Stimulated activated CD4-positive, alpha-beta T cell treated with anti-CD3 and anti-CD28 coated beads, Interleukin-12 subunit alpha, Interleukin-12 subunit beta, amount 100 ng/mL, for 4 hours (primary cell): ENCODE measurements at regions not wholly inside any gene's neighbourhood (a gene's known extent, or its start where the extent isn't known, plus 50 kb on each side); places are given as distances from the start of the nearest gene placed in this dataset.
"Not testable (repeated sequence)": the region's sequence is repeated elsewhere in the genome, so short reads cannot be mapped to it uniquely, and the experiment has no call there.

Experiments
- DNase-seq: peaks from one replicate; pipeline ENCODE4 v3.0.0-alpha.2; 2020

GRCh38 chr7:76971201-76971600, 61.0 kb downstream of the SPDYE17 start:
- not testable (repeated sequence) for DNase-seq

DNA sequence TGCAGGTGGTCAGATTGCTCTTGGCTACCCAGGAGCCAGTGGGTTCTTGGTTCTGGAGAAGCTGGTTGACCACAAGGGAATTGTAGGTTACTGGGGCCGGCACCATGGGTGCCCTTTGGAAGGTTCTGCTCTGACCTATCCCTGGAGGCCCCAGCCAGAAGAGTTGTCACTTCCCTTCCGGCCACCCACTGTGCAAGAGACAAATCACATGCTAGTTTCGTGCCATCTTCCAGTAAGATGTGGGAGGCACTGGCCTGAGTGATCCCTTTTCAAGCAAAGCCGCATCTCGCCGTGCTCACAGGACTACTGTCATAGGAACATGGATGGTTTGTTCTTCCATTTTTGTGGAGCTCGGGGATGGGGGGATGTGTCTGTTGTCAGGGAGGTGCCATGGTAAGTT, 62.3 kb downstream of the SPDYE17 start:
- not testable (repeated sequence) for DNase-seq

- DNase-seq = not testable (repeated sequence)
These were observed 66.2 kb downstream of the SPDYE17 start for GRCh38 chr7:76965731-76966548.

GRCh38 chr7:76964050-76964449, 68.1 kb downstream of the SPDYE17 start:
- DNase-seq = not testable (repeated sequence)

DNA sequence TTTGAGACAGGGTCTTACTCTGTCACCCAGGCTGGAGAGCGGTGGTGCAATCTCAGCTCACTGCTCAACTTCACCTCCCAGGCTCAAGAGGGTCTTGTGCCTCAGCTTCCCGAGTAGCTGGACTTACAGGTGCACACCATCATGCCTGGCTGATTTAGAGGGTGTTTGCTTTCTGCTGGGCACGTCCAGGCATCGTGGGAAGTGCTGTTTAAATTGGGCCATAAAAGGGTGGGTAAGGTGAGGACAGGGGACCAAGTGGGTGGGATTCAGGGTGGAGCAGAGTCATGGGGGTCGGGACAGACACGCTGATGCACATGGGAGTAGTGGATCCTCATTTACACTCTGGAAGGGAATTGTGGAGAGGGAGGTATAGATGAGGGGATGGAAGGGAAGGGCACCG, 69.1 kb downstream of the SPDYE17 start:
- DNase-seq = not testable (repeated sequence)

DNA sequence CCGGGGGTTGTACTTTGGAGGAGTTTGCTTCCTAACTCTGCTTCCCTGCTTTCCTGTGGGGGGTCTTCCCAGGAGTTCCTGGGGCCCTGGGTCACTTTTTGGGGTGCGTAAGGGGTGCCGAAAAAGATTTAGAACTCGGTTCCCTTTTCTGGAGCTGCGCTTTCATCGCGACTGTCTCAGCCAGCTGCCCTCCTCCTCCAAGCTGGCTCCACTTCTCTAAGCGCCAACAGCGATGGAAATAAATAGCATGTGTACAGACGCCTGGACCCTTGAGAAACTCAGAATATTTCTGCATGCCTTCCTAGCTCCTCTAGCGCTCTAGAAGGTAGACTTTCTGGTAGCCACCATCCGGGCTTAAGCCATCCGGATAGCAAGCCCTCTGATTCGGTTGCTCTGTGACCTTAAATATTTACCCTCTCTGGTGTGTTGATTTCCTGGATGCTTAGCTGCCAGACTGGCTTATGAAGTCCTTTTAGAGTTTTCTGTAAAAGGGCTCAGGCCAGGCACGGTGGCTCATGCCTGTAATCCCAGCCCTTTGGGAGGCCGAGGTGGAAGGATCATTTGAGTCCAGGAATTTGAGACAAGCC, 71.7 kb downstream of the SPDYE17 start:
- not testable (repeated sequence) for DNase-seq

- peak; percentile 7 for DNase-seq
These were observed 72.4 kb downstream of the SPDYE17 start for GRCh38 chr7:76959573-76960399.

DNA sequence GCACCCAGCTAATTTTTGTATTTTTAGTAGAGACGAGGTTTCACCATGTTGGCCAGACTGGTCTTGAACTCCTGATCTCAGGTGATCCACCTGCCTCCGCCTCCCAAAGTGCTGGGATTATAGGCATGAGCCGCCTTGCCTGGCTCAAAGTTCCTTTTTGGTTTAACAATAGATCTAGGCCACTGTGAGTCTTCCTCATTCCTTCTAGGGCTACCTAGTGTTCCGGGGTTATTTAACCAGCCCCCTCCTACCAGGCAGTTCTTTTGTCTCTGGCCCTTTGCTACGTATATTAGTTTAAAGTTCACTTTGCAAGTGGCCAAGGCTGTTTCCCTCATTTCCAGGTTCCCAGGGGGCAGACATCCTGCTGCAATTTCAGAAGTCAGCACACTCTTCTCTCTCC, 75.6 kb downstream of the SPDYE17 start:
- not testable (repeated sequence) for DNase-seq

DNA sequence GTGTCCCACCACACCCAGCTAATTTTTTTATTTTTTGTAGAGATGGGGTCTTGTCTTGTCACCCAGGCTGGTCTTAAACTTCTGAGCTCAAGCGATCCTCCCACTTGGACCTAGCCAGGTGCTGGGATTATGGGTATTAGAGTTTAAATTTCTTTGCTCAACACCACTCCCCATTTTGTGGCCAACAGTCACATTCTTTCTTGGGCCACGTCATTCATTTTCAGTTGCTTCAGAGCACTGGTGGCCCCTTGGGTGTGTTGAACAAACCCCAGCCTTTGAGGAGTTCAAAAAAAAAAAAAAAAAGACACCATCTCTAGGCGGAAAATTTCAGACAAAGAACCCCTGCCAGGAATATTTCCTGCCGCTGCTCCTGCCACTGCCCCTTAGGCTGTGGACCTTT, 77.0 kb downstream of the SPDYE17 start:
- not testable (repeated sequence) for DNase-seq

DNA sequence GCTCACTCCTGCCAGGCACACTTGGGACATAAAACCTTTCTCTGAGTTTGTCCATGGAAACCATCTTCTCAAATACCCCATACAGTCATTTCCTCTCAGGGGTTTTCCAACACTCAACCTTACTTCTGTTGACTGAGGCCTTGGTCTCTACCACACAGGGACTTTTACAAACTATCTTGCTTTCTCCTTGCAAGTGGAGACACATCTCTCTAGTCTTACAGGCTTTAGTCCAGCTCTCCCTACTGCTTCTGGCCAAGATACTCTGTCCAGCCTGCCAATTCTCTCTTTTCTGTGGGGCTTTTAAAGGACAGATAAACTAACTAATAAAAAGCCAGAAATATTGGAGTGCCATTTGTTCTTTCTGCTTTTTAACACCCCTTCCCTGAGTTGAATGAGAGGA, 87.6 kb downstream of the SPDYE17 start:
- not testable (repeated sequence) for DNase-seq

DNA sequence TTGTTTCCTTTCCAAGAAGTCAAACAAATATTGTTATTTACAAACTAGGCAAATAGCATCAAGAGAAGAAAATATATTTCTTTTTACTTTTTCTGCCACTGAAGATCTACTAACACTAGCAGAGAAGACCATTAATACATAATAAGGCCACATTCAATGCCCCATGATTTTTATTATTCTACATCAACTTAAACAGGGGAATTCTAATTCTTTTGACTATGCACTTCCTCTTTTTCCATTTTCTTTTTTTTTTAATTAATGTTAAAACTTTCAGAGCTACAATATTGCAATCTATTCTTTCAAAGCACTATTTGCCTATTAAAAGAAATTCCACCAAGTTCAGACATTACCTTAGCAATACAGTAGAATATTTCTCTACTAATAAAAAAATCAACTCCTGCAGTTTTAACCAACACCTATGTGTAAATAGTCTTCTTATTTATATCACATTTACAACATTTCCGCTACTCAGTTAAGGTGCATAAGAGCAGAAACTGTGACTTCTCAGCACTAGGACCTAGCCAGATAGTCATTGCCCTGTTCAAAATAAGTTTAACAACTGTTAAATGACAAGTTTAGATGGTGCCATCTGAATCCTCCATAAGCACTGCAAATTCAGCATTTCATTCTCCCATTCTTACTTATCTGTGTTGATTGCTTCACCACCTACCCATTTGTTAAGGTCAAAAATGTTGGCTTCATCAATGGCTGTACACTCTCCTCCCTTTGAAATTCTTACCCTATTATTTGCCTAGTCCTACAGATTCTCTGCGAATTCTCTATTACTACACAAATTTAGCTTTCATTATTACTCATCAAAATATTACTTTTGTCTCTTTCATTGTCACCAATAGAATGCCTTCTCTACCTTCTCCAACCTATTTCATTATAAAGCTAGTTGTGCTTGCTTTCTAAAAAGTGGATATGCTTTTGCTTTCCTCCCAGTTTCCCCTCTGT, 90.1 kb downstream of the SPDYE17 start:
- DNase-seq = not testable (repeated sequence)

DNA sequence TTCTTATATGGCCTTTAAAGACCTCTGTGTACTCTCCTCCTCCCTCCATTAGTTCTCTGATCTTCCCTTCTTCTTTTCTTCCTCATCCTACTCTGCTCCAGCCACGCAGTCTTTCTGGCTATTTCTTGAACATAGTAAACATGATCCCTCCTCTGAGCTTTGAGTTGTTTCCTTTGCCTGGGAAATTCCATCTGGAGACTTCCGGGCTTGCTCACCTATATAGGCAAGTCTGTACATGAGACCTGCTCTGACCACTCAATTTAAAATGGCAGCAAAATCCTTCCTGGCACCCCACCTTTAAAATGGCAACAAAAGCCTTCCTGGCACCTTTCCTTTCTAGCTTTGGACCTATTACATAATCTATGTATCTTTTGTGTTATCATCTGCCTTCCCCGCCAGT, 94.4 kb downstream of the SPDYE17 start:
- not testable (repeated sequence) for DNase-seq

DNA sequence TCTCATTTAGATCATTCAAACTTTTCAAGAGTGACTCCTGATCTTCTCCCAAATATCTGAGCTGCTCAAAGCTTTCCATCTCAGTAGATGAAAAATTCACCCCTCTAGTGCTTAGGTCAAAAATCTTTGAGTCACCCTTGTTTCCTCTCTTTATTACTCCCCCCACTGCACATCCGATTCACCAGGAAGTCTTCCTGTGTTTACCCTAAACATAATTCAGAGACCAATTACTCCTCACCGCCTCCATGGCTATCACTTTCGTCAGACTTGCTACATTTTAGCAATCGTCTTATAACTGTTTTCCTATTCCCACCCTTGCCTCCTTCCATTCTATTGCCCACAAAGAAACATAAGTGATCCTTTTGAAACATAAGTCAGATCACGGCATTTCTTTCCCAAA, 94.8 kb downstream of the SPDYE17 start:
- DNase-seq = not testable (repeated sequence)

- DNase-seq = not testable (repeated sequence)
These were observed 95.8 kb downstream of the SPDYE17 start for GRCh38 chr7:76936346-76936745.

GRCh38 chr7:76934711-76935110, 97.5 kb downstream of the SPDYE17 start:
- DNase-seq = not testable (repeated sequence)

DNA sequence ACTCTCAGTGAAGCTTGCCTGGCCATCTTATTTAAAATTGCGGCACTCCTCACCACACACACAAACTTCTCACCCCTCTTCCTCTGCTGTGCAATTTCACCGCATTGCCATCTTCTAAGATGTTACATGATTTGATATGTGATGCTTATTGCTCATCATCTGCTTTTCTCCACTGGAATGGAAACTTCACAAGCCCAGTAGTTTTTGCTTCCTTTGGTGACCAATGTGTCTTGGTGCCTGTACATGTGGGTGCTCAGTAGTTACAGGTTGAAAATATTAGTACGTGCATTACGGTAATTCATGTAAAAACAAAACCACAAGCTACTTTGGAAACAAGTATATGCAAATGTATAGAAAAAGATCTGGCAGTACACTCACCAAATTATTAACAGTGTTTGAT, 99.2 kb downstream of the SPDYE17 start:
- not testable (repeated sequence) for DNase-seq

DNA sequence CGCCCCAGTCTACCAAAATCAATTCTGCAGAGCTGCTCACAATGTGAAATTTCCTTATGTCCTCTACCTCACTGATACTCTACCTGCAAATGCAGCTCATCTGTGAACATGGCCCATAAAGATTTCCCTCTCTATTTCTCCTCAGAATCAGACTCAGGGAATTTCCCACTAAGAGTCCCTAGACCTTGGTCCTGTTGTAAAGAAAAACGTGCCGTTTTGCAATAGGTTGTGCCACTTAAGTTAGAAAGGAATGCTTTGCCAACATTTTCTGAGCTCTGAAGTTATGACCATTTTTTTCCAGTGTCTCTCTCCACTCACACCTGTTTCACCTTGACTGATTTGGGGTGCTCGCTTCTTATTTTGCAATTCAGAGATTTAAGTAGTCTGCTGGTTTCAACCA, 100.7 kb downstream of the SPDYE17 start:
- DNase-seq = not testable (repeated sequence)

DNA sequence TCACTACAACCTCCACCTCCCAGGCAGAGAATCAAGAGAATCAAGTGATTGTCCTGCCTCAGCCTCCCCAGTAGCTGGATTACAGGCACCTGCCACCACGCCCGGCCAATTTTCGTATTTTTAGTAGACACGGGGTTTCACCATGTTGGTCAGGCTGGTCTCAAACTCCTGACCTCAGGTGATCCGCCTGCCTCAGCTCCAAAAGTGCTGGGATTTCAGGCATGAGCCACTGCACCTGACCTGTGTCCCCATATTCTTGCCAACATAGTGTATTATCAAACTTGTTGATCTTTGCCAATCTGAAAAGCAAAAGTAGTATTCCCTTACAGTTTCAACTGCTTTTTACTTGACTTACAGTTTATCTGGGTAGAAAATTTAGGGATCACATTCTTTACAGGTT, 101.7 kb downstream of the SPDYE17 start:
- not testable (repeated sequence) for DNase-seq

- DNase-seq = not testable (repeated sequence)
These were observed 103.4 kb downstream of the SPDYE17 start for GRCh38 chr7:76928751-76929150.

DNA sequence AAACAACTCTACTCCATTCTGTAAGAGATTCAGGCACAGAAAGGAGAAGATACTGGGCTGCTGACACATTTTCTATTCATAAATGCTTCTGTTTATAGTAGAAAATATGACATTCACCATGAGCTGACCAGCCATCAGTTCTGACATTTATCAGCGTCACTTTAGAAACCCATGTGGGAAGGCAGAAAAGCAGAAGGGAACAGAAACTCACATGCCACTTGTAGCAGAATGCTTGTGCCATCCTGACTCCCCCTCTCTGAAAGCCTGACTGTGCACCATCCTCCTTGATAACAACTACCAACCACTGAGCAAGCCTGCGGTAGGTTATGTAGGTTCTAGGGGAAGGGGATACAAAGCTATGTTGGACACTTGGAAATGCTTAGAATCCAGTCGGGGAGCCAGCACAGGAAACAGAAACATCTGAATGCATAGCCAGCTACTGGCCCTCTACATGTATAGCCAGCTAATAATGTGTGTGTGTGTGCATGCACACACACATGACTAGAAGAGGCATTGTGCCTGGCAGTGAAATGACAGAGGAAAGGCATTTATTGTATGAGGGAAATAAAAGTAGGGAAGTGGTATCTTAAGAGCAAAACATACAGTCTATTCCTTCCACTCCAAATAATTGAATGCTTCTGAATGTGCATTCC, 104.3 kb downstream of the SPDYE17 start:
- not testable (repeated sequence) for DNase-seq

DNA sequence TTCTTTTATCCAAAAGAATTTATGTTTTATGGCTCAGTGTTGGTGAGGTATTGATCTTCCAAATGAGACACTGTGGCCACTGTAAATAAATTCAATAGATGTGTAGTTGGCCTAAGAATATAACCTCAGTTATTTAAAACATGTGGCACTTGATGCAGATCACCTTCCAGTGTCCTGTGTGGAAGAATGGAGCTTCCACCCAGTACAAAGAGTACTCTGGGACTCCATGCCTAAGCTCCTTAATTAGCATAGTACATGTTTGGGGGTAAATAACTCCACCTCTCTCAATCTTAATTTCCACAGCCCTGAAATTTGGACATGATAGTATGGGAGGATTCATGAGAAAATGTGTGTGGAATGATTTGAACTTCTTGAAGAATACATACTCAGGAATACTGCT, 105.7 kb downstream of the SPDYE17 start:
- not testable (repeated sequence) for DNase-seq

GRCh38 chr7:76924756-76925155, 107.4 kb downstream of the SPDYE17 start:
- DNase-seq = not testable (repeated sequence)
